Activated T-cell treated with anti-CD3 and anti-CD28 coated beads, Interleukin-2, amount 50 U/mL, for 48 hours (primary cell): ENCODE measurements at regions not wholly inside any gene's neighbourhood (a gene's known extent, or its start where the extent isn't known, plus 50 kb on each side); places are given as distances from the start of the nearest gene placed in this dataset.

Experiments
- DNase-seq, 2 experiments: peaks; one replicate each; pipeline ENCODE4 v3.0.0-alpha.2; 2020

- no peak for DNase-seq
Observed at GRCh38 chr21:38878379-38879179, 72.8 kb downstream of the ETS2 start.

GRCh38 chr21:38875694-38876492 lies 70.2 kb downstream of the ETS2 start:
- no peak for DNase-seq
